Neural progenitor cell (in vitro differentiated cells): ENCODE measurements at regions not wholly inside any gene's neighbourhood (a gene's known extent, or its start where the extent isn't known, plus 50 kb on each side); places are given as distances from the start of the nearest gene placed in this dataset.
"Not testable (repeated sequence)": the region's sequence is repeated elsewhere in the genome, so short reads cannot be mapped to it uniquely, and the experiment has no call there.

Source experiments
- DNase-seq: peaks from one replicate; pipeline ENCODE4 v3.0.0-alpha.2; 2016; ENCODE audit warnings: low spot score
- H2AFZ ChIP-seq: fragments of 200-600 bp; sonication (generic); replicated peaks from 2 replicates; pipeline ENCODE4 v1.6.1; 2016; ENCODE audit warnings: antibody characterized with exemption
- H3F3A ChIP-seq: fragments of 200-600 bp; sonication (generic); 2 replicates; pipeline ENCODE4 v1.6.1; 2016; ENCODE audit warnings: antibody characterized with exemption, low read depth
- H3K27ac ChIP-seq: fragments of 200-600 bp; sonication (generic); 2 replicates; pipeline ENCODE4 v1.5.1; 2016; ENCODE audit warnings: mild to moderate bottlenecking
- H3K27me3 ChIP-seq: fragments of 200-600 bp; sonication (generic); 2 replicates; pipeline ENCODE4 v1.6.1; 2016; ENCODE audit warnings: mild to moderate bottlenecking, moderate library complexity
- H3K36me3 ChIP-seq: fragments of 200-600 bp; sonication (generic); 2 replicates; pipeline ENCODE4 v1.5.1; 2016
- H3K4me1 ChIP-seq: fragments of 200-600 bp; sonication (generic); 2 replicates; pipeline ENCODE4 v1.6.1; 2016; ENCODE audit warnings: mixed run types
- H3K4me2 ChIP-seq: fragments of 200-600 bp; sonication (generic); 2 replicates; pipeline ENCODE4 v1.6.1; 2016
- H3K4me3 ChIP-seq: fragments of 200-600 bp; sonication (generic); 2 replicates; pipeline ENCODE4 v1.5.1; 2016
- H3K79me2 ChIP-seq: fragments of 200-600 bp; sonication (generic); 2 replicates; pipeline ENCODE4 v1.6.1; 2016; ENCODE audit warnings: low read depth
- H3K9ac ChIP-seq: fragments of 200-600 bp; sonication (generic); 2 replicates; pipeline ENCODE4 v1.6.1; 2016
- H3K9me3 ChIP-seq: fragments of 200-600 bp; sonication (generic); 2 replicates; pipeline ENCODE4 v1.5.1; 2016; ENCODE audit warnings: low read depth
- H4K20me1 ChIP-seq: fragments of 200-600 bp; sonication (generic); 2 replicates; pipeline ENCODE4 v1.6.1; 2016; ENCODE audit warnings: low read depth
- H3K27ac Mint-ChIP-seq: 3 replicates; pipeline ENCODE4 v1.8.0; 2021; ENCODE audit warnings: mixed read lengths
- H3K27me3 Mint-ChIP-seq: 2 replicates; pipeline ENCODE4 v1.8.0; 2022; ENCODE audit warnings: low read depth, mild to moderate bottlenecking, inconsistent platforms, moderate library complexity, mixed read lengths; ENCODE audit not compliant: insufficient read depth
- H3K36me3 Mint-ChIP-seq: 3 replicates; pipeline ENCODE4 v1.8.0; 2021; ENCODE audit warnings: mixed read lengths
- H3K4me1 Mint-ChIP-seq: 3 replicates; pipeline ENCODE4 v1.8.0; 2021; ENCODE audit warnings: mixed read lengths
- H3K4me3 Mint-ChIP-seq: 3 replicates; pipeline ENCODE4 v1.8.0; 2021; ENCODE audit warnings: mild to moderate bottlenecking, moderate library complexity, mixed read lengths
- H3K9me3 Mint-ChIP-seq: 3 replicates; pipeline ENCODE4 v1.8.0; 2020; ENCODE audit warnings: mixed read lengths
- CTCF ChIP-seq: fragments of 200-600 bp; sonication (generic); IDR thresholded peaks from 2 replicates; pipeline ENCODE4 v1.5.1; 2017; ENCODE audit warnings: antibody characterized with exemption, mild to moderate bottlenecking
- EZH2 ChIP-seq: fragments of 200-600 bp; sonication (generic); IDR thresholded peaks from 2 replicates; pipeline ENCODE4 v1.6.1; 2017; ENCODE audit warnings: antibody characterized with exemption, mild to moderate bottlenecking, moderate library complexity
- EZH2phosphoT487 ChIP-seq: fragments of 200-600 bp; sonication (generic); IDR thresholded peaks from 2 replicates; pipeline ENCODE4 v1.6.1; 2017; ENCODE audit warnings: antibody characterized with exemption

GRCh38 chr5:56294354-56294753 is 61.2 kb upstream of the ANKRD55 start:
- Mint-ChIP-seq H3K27ac (no peak overlapping the region), H3K36me3 (no peaks in the 10 kb centered on the region), H3K27me3 (peaks cover 2% of the 10 kb centered on the region), H3K4me3 (no peak overlapping the region), H3K9me3 (no peaks in the 10 kb centered on the region), H3K4me1 (no peaks in the 10 kb centered on the region)
- Histone ChIP-seq H3K27me3 (no peaks in the 10 kb centered on the region), H3K9me3 (no peaks in the 10 kb centered on the region), H3K36me3 (no peaks in the 10 kb centered on the region), H3K79me2 (no peaks in the 10 kb centered on the region), H3K4me1 (peaks cover 4% of the 10 kb centered on the region), H3K9ac (no peak overlapping the region), H2AFZ (no peak overlapping the region), H3K27ac (no peak overlapping the region), H4K20me1 (no peaks in the 10 kb centered on the region), H3K4me3 (no peak overlapping the region), H3K4me2 (no peak overlapping the region), H3F3A (no peaks in the 10 kb centered on the region)
- no peak for DNase-seq
- TF ChIP-seq EZH2phosphoT487 (no peak), EZH2 (no peak), CTCF (no peak)

DNA sequence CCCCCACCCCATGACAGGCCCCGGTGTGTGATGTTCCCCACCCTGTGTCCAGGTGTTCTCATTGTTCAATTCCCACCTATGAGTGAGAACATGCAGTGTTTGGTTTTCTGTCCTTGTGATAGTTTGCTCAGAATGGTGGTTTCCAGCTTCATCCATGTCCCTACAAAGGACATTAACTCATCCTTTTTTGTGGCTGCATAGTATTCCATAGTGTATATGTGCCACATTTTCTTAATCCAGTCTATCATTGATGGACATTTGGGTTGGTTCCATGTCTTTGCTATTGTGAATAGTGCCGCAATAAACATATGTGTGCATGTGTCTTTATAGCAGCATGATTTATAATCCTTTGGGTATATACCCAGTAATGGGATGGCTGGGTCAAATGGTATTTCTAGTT is 59.7 kb upstream of the ANKRD55 start:
- H3K4me2 ChIP-seq = not testable (repeated sequence)

GRCh38 chr5:56291661-56292374 is 58.7 kb upstream of the ANKRD55 start:
- Histone ChIP-seq H3K27ac (no peak overlapping the region), H3K36me3 (no peaks in the 10 kb centered on the region), H3K4me1 (peaks cover 4% of the 10 kb centered on the region), H3K79me2 (no peaks in the 10 kb centered on the region), H3K4me3 (no peak overlapping the region), H3K9me3 (no peaks in the 10 kb centered on the region), H3K9ac (no peak overlapping the region), H3K4me2 (no peak overlapping the region), H4K20me1 (no peaks in the 10 kb centered on the region), H3F3A (no peaks in the 10 kb centered on the region), H3K27me3 (no peaks in the 10 kb centered on the region), H2AFZ (no peak overlapping the region)
- Mint-ChIP-seq H3K27ac (no peak overlapping the region), H3K36me3 (no peaks in the 10 kb centered on the region), H3K4me1 (no peaks in the 10 kb centered on the region), H3K4me3 (no peak overlapping the region), H3K27me3 (peaks cover 2% of the 10 kb centered on the region), H3K9me3 (no peaks in the 10 kb centered on the region)
- DNase-seq = no peak
- TF ChIP-seq CTCF (no peak), EZH2phosphoT487 (no peak), EZH2 (no peak)

More for the DNA sequence above, 59.7 kb upstream of the ANKRD55 start:
- DNase-seq, H3K9me3 ChIP-seq, H3K27ac ChIP-seq, H3K4me3 Mint-ChIP-seq, H3K9ac ChIP-seq, H3K4me1 ChIP-seq, H4K20me1 ChIP-seq, H3K36me3 Mint-ChIP-seq, H3K27me3 ChIP-seq, H3K27ac Mint-ChIP-seq, H2AFZ ChIP-seq, H3K4me3 ChIP-seq, H3K9me3 Mint-ChIP-seq, H3K79me2 ChIP-seq, H3K4me1 Mint-ChIP-seq, H3K27me3 Mint-ChIP-seq, H3K36me3 ChIP-seq, H3F3A ChIP-seq: not testable (repeated sequence)

- Histone ChIP-seq H3K27me3 (no peaks in the 10 kb centered on the region), H4K20me1 (no peaks in the 10 kb centered on the region), H3F3A (no peaks in the 10 kb centered on the region), H3K79me2 (no peaks in the 10 kb centered on the region), H3K4me1 (peaks cover 4% of the 10 kb centered on the region), H3K9me3 (no peaks in the 10 kb centered on the region), H3K4me2 (no peak overlapping the region), H2AFZ (no peak overlapping the region), H3K36me3 (no peaks in the 10 kb centered on the region), H3K9ac (no peak overlapping the region), H3K27ac (no peak overlapping the region), H3K4me3 (no peak overlapping the region)
- H3K4me3 Mint-ChIP-seq = no peak overlapping the region
- TF ChIP-seq EZH2 (no peak), EZH2phosphoT487 (no peak), CTCF (no peak)
- no peak for DNase-seq
- no peaks in the 10 kb centered on the region for H3K36me3 Mint-ChIP-seq
- no peaks in the 10 kb centered on the region for H3K4me1 Mint-ChIP-seq
- no peaks in the 10 kb centered on the region for H3K9me3 Mint-ChIP-seq
- H3K27me3 Mint-ChIP-seq = peaks cover 2% of the 10 kb centered on the region
- H3K27ac Mint-ChIP-seq = no peak overlapping the region
Observed at GRCh38 chr5:56291079-56291643, 58.0 kb upstream of the ANKRD55 start.
